SK-N-SH treated with all-trans-retinoic acid at 6 μM for 48 hours (cell line): ENCODE measurements at regions not wholly inside any gene's neighbourhood (a gene's known extent, or its start where the extent isn't known, plus 50 kb on each side); places are given as distances from the start of the nearest gene placed in this dataset.
"Not testable (repeated sequence)": the region's sequence is repeated elsewhere in the genome, so short reads cannot be mapped to it uniquely, and the experiment has no call there.

Experiments used
- ATAC-seq: fragments of 200-7000 bp; cut with Tn5 transposase; 3 replicates; pipeline ENCODE4 v1.9.1; 2020; ENCODE audit warnings: mild to moderate bottlenecking, moderate library complexity
- ARNTL ChIP-seq: fragments of 450-650 bp; formaldehyde crosslinking; IDR thresholded peaks from 2 replicates; pipeline ENCODE4 v1.5.0; 2020; ENCODE audit warnings: low read depth, mild to moderate bottlenecking, moderate library complexity, borderline replicate concordance
- CREB5 ChIP-seq: fragments of 250-450 bp; sonication (Bioruptor Pico); IDR thresholded peaks from 2 replicates; pipeline ENCODE4 v1.5.1; 2020; ENCODE audit warnings: low read depth, mild to moderate bottlenecking, moderate library complexity
- CSDC2 ChIP-seq: fragments of 250-450 bp; sonication (Bioruptor Pico); IDR thresholded peaks from 2 replicates; pipeline ENCODE4 v1.5.0; 2020; ENCODE audit warnings: mild to moderate bottlenecking, moderate library complexity
- ESRRG ChIP-seq: fragments of 250-450 bp; sonication (Bioruptor Pico); IDR thresholded peaks from 2 replicates; pipeline ENCODE4 v1.6.1; 2021; ENCODE audit warnings: mild to moderate bottlenecking
- GLIS3 ChIP-seq: fragments of 250-450 bp; sonication (Bioruptor Pico); IDR thresholded peaks from 2 replicates; pipeline ENCODE4 v1.5.0; 2020; ENCODE audit warnings: mild to moderate bottlenecking, moderate library complexity
- OSR1 ChIP-seq: fragments of 250-450 bp; sonication (Bioruptor Pico); IDR thresholded peaks from 2 replicates; pipeline ENCODE4 v1.8.0; 2022; ENCODE audit warnings: moderate library complexity, mild to moderate bottlenecking, inconsistent platforms
- PATZ1 ChIP-seq: fragments of 250-450 bp; sonication (Bioruptor Pico); IDR thresholded peaks from 2 replicates; pipeline ENCODE4 v1.8.0; 2020; ENCODE audit warnings: mild to moderate bottlenecking, moderate library complexity, borderline replicate concordance
- PPARA ChIP-seq: fragments of 250-450 bp; sonication (Bioruptor Pico); IDR thresholded peaks from 2 replicates; pipeline ENCODE4 v1.5.0; 2020; ENCODE audit warnings: mild to moderate bottlenecking, borderline replicate concordance
- RARB ChIP-seq: fragments of 250-450 bp; sonication (Bioruptor Pico); IDR thresholded peaks from 2 replicates; pipeline ENCODE4 v1.8.0; 2021; ENCODE audit warnings: mild to moderate bottlenecking, moderate library complexity
- TCF4 ChIP-seq: fragments of 250-450 bp; sonication (Bioruptor Pico); IDR thresholded peaks from 2 replicates; pipeline ENCODE4 v1.8.0; 2021; ENCODE audit warnings: mild to moderate bottlenecking, moderate library complexity, borderline replicate concordance
- TOX ChIP-seq: fragments of 250-450 bp; sonication (Bioruptor Pico); IDR thresholded peaks from 2 replicates; pipeline ENCODE4 v1.8.0; 2021; ENCODE audit warnings: mild to moderate bottlenecking, moderate library complexity, borderline replicate concordance
- TSHZ2 ChIP-seq: fragments of 250-450 bp; sonication (Bioruptor Pico); IDR thresholded peaks from 2 replicates; pipeline ENCODE4 v1.5.0; 2020; ENCODE audit warnings: mild to moderate bottlenecking, moderate library complexity
- ZC3H10 ChIP-seq: fragments of 250-450 bp; sonication (Bioruptor Pico); IDR thresholded peaks from 2 replicates; pipeline ENCODE4 v1.5.1; 2021; ENCODE audit warnings: mild to moderate bottlenecking, moderate library complexity
- ZFP3 ChIP-seq: fragments of 250-450 bp; sonication (Bioruptor Pico); IDR thresholded peaks from 2 replicates; pipeline ENCODE4 v1.5.0; 2020; ENCODE audit warnings: mild to moderate bottlenecking, moderate library complexity
- ZFP30 ChIP-seq: fragments of 450-650 bp; formaldehyde crosslinking; IDR thresholded peaks from 2 replicates; pipeline ENCODE4 v1.5.0; 2022; ENCODE audit warnings: mild to moderate bottlenecking, moderate library complexity
- ZNF70 ChIP-seq: fragments of 450-650 bp; formaldehyde crosslinking; IDR thresholded peaks from 2 replicates; pipeline ENCODE4 v1.5.0; 2020; ENCODE audit warnings: mild to moderate bottlenecking, moderate library complexity
- TF ChIP-seq, protein P1 (sequence below): fragments of 250-450 bp; sonication (Bioruptor Pico); IDR thresholded peaks from 2 replicates; pipeline ENCODE4 v1.5.1; 2021; ENCODE audit warnings: mild to moderate bottlenecking, moderate library complexity

GRCh38 chr2:195094330-195094729 is 562.7 kb upstream of the SLC39A10 start:
- ATAC-seq, result no peak; the same call in 2 of the 3 replicates
- TF ChIP-seq GLIS3 (CRISPR knock-in tag) (no peak), ESRRG (CRISPR knock-in tag) (no peak), CSDC2 (no peak), CREB5 (no peak), ZFP3 (no peak), TSHZ2 (CRISPR knock-in tag) (no peak), ZFP30 (CRISPR knock-in tag) (no peak), PATZ1 (CRISPR knock-in tag) (no peak)
- TF ChIP-seq, all 23 proteins: peak for 0

GRCh38 chr2:195092341-195092740 is 564.7 kb upstream of the SLC39A10 start:
- TF ChIP-seq TOX (CRISPR knock-in tag) (no peak), CREB5 (no peak), TCF4 (CRISPR knock-in tag) (no peak), TSHZ2 (CRISPR knock-in tag) (no peak), ESRRG (CRISPR knock-in tag) (no peak), ZNF70 (no peak), PATZ1 (CRISPR knock-in tag) (no peak), RARB (CRISPR knock-in tag) (no peak), PPARA (CRISPR knock-in tag) (no peak), ZC3H10 (CRISPR knock-in tag) (no peak), ARNTL (CRISPR knock-in tag) (no peak), OSR1 (CRISPR knock-in tag) (no peak)
- TF ChIP-seq, protein P1, sequence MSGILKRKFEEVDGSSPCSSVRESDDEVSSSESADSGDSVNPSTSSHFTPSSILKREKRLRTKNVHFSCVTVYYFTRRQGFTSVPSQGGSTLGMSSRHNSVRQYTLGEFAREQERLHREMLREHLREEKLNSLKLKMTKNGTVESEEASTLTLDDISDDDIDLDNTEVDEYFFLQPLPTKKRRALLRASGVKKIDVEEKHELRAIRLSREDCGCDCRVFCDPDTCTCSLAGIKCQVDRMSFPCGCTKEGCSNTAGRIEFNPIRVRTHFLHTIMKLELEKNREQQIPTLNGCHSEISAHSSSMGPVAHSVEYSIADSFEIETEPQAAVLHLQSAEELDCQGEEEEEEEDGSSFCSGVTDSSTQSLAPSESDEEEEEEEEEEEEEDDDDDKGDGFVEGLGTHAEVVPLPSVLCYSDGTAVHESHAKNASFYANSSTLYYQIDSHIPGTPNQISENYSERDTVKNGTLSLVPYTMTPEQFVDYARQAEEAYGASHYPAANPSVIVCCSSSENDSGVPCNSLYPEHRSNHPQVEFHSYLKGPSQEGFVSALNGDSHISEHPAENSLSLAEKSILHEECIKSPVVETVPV (CRISPR knock-in tag), result no peak
- no peak for ATAC-seq

GRCh38 chr2:195072806-195073205 is 584.2 kb upstream of the SLC39A10 start:
- ATAC-seq, result not testable (repeated sequence)
